Activated T-helper 2 cell treated with anti-CD3 and anti-CD28 coated beads, Interferon-gamma antibody, Interleukin-2, Interleukin-4, amounts not matched to agents 10 μg/mL and 5 μg/mL and 100 μg/mL, durations not matched to agents 14 hours and 24 hours and 36 hours (primary cell): ENCODE measurements at regions not wholly inside any gene's neighbourhood (a gene's known extent, or its start where the extent isn't known, plus 50 kb on each side); places are given as distances from the start of the nearest gene placed in this dataset.

Experiments
- DNase-seq: peaks from one replicate; pipeline ENCODE4 v3.0.0; 2021; ENCODE audit warnings: low spot score
- H3K27ac Mint-ChIP-seq: one replicate; pipeline ENCODE4 v1.8.0; 2021; ENCODE audit warnings: mixed read lengths
- H3K27me3 Mint-ChIP-seq: one replicate; pipeline ENCODE4 v1.8.0; 2021; ENCODE audit warnings: low read depth, mixed read lengths
- H3K36me3 Mint-ChIP-seq: one replicate; pipeline ENCODE4 v1.8.0; 2021; ENCODE audit warnings: low read depth, mixed read lengths
- H3K4me1 Mint-ChIP-seq: one replicate; pipeline ENCODE4 v1.8.0; 2021; ENCODE audit warnings: low read depth, mixed read lengths
- H3K4me3 Mint-ChIP-seq: one replicate; pipeline ENCODE4 v1.8.0; 2021; ENCODE audit warnings: low read depth, mild to moderate bottlenecking, moderate library complexity, mixed read lengths
- H3K9me3 Mint-ChIP-seq: one replicate; pipeline ENCODE4 v1.8.0; 2021; ENCODE audit warnings: mixed read lengths
- intact Hi-C: fragments of 100-400 bp; cut with micrococcal nuclease; formaldehyde crosslinking; loops from one replicate; pipeline ENCODE4 v1.15.1; 2023

GRCh38 chr15:38150148-38150547 is 102.5 kb upstream of the SPRED1 start:
- intact Hi-C loops: no loop called here
- H3K9me3 Mint-ChIP-seq: peaks cover 4% of the 10 kb centered on the region
- H3K36me3 Mint-ChIP-seq: no peaks in the 10 kb centered on the region
- DNase-seq: no peak
- H3K27ac Mint-ChIP-seq: no peak overlapping the region
- peaks cover 3% of the 10 kb centered on the region for H3K27me3 Mint-ChIP-seq
- no peak overlapping the region for H3K4me3 Mint-ChIP-seq
- H3K4me1 Mint-ChIP-seq: no peaks in the 10 kb centered on the region

GRCh38 chr15:38150794-38151193 is 101.8 kb upstream of the SPRED1 start:
- no peaks in the 10 kb centered on the region for H3K36me3 Mint-ChIP-seq
- no peaks in the 10 kb centered on the region for H3K4me1 Mint-ChIP-seq
- no peak overlapping the region for H3K27ac Mint-ChIP-seq
- no peak overlapping the region for H3K4me3 Mint-ChIP-seq
- H3K9me3 Mint-ChIP-seq: peaks cover 4% of the 10 kb centered on the region
- H3K27me3 Mint-ChIP-seq: peaks cover 3% of the 10 kb centered on the region
- intact Hi-C loops: no loop called here
- no peak for DNase-seq

- no peaks in the 10 kb centered on the region for H3K36me3 Mint-ChIP-seq
- no peak overlapping the region for H3K27ac Mint-ChIP-seq
- peaks cover 4% of the 10 kb centered on the region for H3K9me3 Mint-ChIP-seq
- intact Hi-C loops: no loop called here
- H3K4me3 Mint-ChIP-seq: no peak overlapping the region
- peaks cover 2% of the 10 kb centered on the region for H3K27me3 Mint-ChIP-seq
- no peak for DNase-seq
- no peaks in the 10 kb centered on the region for H3K4me1 Mint-ChIP-seq
Observed at GRCh38 chr15:38153781-38154180, 98.9 kb upstream of the SPRED1 start.

GRCh38 chr15:38154255-38154654 is 98.4 kb upstream of the SPRED1 start:
- H3K4me1 Mint-ChIP-seq: no peaks in the 10 kb centered on the region
- intact Hi-C loops: no loop called here
- no peaks in the 10 kb centered on the region for H3K36me3 Mint-ChIP-seq
- H3K9me3 Mint-ChIP-seq: peaks cover 4% of the 10 kb centered on the region
- no peak overlapping the region for H3K4me3 Mint-ChIP-seq
- no peaks in the 10 kb centered on the region for H3K27me3 Mint-ChIP-seq
- H3K27ac Mint-ChIP-seq: no peak overlapping the region
- no peak for DNase-seq

GRCh38 chr15:38154837-38155236 is 97.8 kb upstream of the SPRED1 start:
- Mint-ChIP-seq H3K36me3 (no peaks in the 10 kb centered on the region), H3K4me1 (no peaks in the 10 kb centered on the region), H3K27me3 (no peaks in the 10 kb centered on the region), H3K27ac (no peak overlapping the region), H3K4me3 (no peak overlapping the region), H3K9me3 (peaks cover 3% of the 10 kb centered on the region)
- no peak for DNase-seq
- intact Hi-C loops: no loop called here

- intact Hi-C loops: no loop called here
- peaks cover 6% of the 10 kb centered on the region for H3K27me3 Mint-ChIP-seq
- no peak overlapping the region for H3K27ac Mint-ChIP-seq
- no peaks in the 10 kb centered on the region for H3K9me3 Mint-ChIP-seq
- H3K36me3 Mint-ChIP-seq: no peaks in the 10 kb centered on the region
- no peak for DNase-seq
- H3K4me3 Mint-ChIP-seq: no peak overlapping the region
- no peaks in the 10 kb centered on the region for H3K4me1 Mint-ChIP-seq
Observed at GRCh38 chr15:38163658-38164057, 89.0 kb upstream of the SPRED1 start.

GRCh38 chr15:38164061-38164460 is 88.6 kb upstream of the SPRED1 start:
- Mint-ChIP-seq H3K27me3 (peaks cover 6% of the 10 kb centered on the region), H3K4me1 (no peaks in the 10 kb centered on the region), H3K4me3 (no peak overlapping the region), H3K9me3 (no peaks in the 10 kb centered on the region), H3K36me3 (no peaks in the 10 kb centered on the region), H3K27ac (no peak overlapping the region)
- intact Hi-C loops: no loop called here
- DNase-seq: no peak

- H3K27ac Mint-ChIP-seq: no peak overlapping the region
- H3K27me3 Mint-ChIP-seq: peaks cover 6% of the 10 kb centered on the region
- DNase-seq: no peak
- no peaks in the 10 kb centered on the region for H3K4me1 Mint-ChIP-seq
- intact Hi-C loops: no loop called here
- no peak overlapping the region for H3K4me3 Mint-ChIP-seq
- H3K36me3 Mint-ChIP-seq: no peaks in the 10 kb centered on the region
- no peaks in the 10 kb centered on the region for H3K9me3 Mint-ChIP-seq
Observed at GRCh38 chr15:38164507-38164906, 88.1 kb upstream of the SPRED1 start.

- no peaks in the 10 kb centered on the region for H3K36me3 Mint-ChIP-seq
- intact Hi-C loops: no loop called here
- H3K9me3 Mint-ChIP-seq: no peaks in the 10 kb centered on the region
- H3K27me3 Mint-ChIP-seq: peaks cover 1% of the 10 kb centered on the region
- H3K4me1 Mint-ChIP-seq: no peaks in the 10 kb centered on the region
- H3K4me3 Mint-ChIP-seq: no peak overlapping the region
- H3K27ac Mint-ChIP-seq: no peak overlapping the region
- no peak for DNase-seq
Observed at GRCh38 chr15:38168467-38169070, 84.1 kb upstream of the SPRED1 start.

GRCh38 chr15:38171973-38172372 is 80.7 kb upstream of the SPRED1 start:
- no peak for DNase-seq
- H3K4me1 Mint-ChIP-seq: no peaks in the 10 kb centered on the region
- intact Hi-C loops: no loop called here

GRCh38 chr15:38174691-38175090 is 77.9 kb upstream of the SPRED1 start:
- Mint-ChIP-seq H3K27ac (no peak overlapping the region), H3K36me3 (no peaks in the 10 kb centered on the region), H3K9me3 (no peaks in the 10 kb centered on the region), H3K27me3 (peaks cover 5% of the 10 kb centered on the region), H3K4me1 (no peaks in the 10 kb centered on the region), H3K4me3 (no peak overlapping the region)
- intact Hi-C loops: no loop called here
- no peak for DNase-seq

More at GRCh38 chr15:38171973-38172372, 80.7 kb upstream of the SPRED1 start:
- Mint-ChIP-seq H3K36me3 (no peaks in the 10 kb centered on the region), H3K9me3 (no peaks in the 10 kb centered on the region), H3K27ac (no peak overlapping the region), H3K27me3 (peaks cover 3% of the 10 kb centered on the region), H3K4me3 (no peak overlapping the region)

- Mint-ChIP-seq H3K27me3 (peaks cover 7% of the 10 kb centered on the region), H3K9me3 (no peaks in the 10 kb centered on the region), H3K36me3 (no peaks in the 10 kb centered on the region), H3K27ac (no peak overlapping the region), H3K4me3 (no peak overlapping the region), H3K4me1 (no peaks in the 10 kb centered on the region)
- DNase-seq: no peak
- intact Hi-C loops: no loop called here
Observed at GRCh38 chr15:38176155-38176554, 76.5 kb upstream of the SPRED1 start.

GRCh38 chr15:38176691-38177090 is 75.9 kb upstream of the SPRED1 start:
- Mint-ChIP-seq H3K4me1 (no peaks in the 10 kb centered on the region), H3K27me3 (peaks cover 7% of the 10 kb centered on the region), H3K4me3 (no peak overlapping the region), H3K27ac (no peak overlapping the region), H3K36me3 (no peaks in the 10 kb centered on the region), H3K9me3 (no peaks in the 10 kb centered on the region)
- intact Hi-C loops: no loop called here
- no peak for DNase-seq

- intact Hi-C loops: no loop called here
- Mint-ChIP-seq H3K36me3 (no peaks in the 10 kb centered on the region), H3K27ac (no peak overlapping the region), H3K4me3 (no peak overlapping the region), H3K4me1 (no peaks in the 10 kb centered on the region), H3K27me3 (peaks cover 2% of the 10 kb centered on the region), H3K9me3 (no peaks in the 10 kb centered on the region)
- DNase-seq: no peak
Observed at GRCh38 chr15:38182900-38183299, 69.7 kb upstream of the SPRED1 start.
